Ascending aorta (tissue), 2 donors: ENCODE measurements at regions not wholly inside any gene's neighbourhood (a gene's known extent, or its start where the extent isn't known, plus 50 kb on each side); places are given as distances from the start of the nearest gene placed in this dataset.

Experiments used
- DNase-seq, 2 donors: peaks; one replicate each; pipeline ENCODE4 v3.0.0-alpha.2; 2019; ENCODE audit warnings: low spot score in 2 of 2
- H3K27ac ChIP-seq, 2 donors: fragments of 200-600 bp; sonication (generic); one replicate each; pipeline ENCODE4 v1.5.1; 2016 to 2017; ENCODE audit warnings: mild to moderate bottlenecking in 1 of 2
- H3K27me3 ChIP-seq: fragments of 200-600 bp; sonication (generic); one replicate; pipeline ENCODE4 v1.5.1; 2017
- H3K36me3 ChIP-seq, 2 donors: fragments of 200-600 bp; sonication (generic); one replicate each; pipeline ENCODE4 v1.5.1; 2016
- H3K4me1 ChIP-seq, 2 donors: fragments of 200-600 bp; sonication (generic); one replicate each; pipeline ENCODE4 v1.5.1; 2016 to 2017; ENCODE audit warnings: mild to moderate bottlenecking in 1 of 2
- H3K4me3 ChIP-seq, 2 donors: fragments of 200-600 bp; sonication (generic); one replicate each; pipeline ENCODE4 v1.5.1; 2016 to 2017; ENCODE audit warnings: mild to moderate bottlenecking in 1 of 2
- H3K9me3 ChIP-seq, 2 donors: fragments of 200-600 bp; sonication (generic); one replicate each; pipeline ENCODE4 v1.5.1; 2016
- CTCF ChIP-seq, 3 experiments: fragments of 200-600 bp in 2 of 3; fragments of 450-650 bp in 1 of 3; sonication (generic) in 2 of 3; IDR thresholded peaks; one replicate each; pipeline ENCODE4 v1.5.1; 2016 to 2019; ENCODE audit warnings: antibody characterized with exemption in 3 of 3, mild to moderate bottlenecking in 1 of 3, moderate library complexity in 1 of 3
- intact Hi-C: fragments of 100-400 bp; cut with DNase I; formaldehyde crosslinking; loops from one replicate; pipeline ENCODE4 v1.15.1; 2023

DNA sequence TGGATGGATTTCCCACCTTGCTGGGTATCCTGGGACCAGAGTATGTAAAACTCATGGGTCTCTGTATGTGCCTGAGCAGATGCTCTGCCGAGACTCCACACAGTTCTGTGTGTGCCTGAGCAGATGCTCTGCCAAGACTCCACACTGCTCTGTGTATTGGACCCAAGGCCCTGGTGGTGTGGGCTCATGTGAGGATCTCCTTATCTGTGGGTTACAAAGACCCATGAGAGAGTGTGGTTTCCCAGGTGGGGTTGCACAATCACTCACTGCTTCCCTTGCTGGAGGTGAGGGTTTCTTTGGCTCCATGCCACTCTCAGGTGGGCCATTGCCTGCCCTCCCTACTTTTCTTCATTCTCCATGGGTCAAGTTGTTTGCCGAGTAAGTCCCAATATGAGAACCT lies 141.5 kb downstream of the TBC1D30 start:
- H3K9me3 ChIP-seq, result no peaks in the 10 kb centered on the region
- no peak overlapping the region for H3K4me3 ChIP-seq
- no peak overlapping the region for H3K27ac ChIP-seq
- no peaks in the 10 kb centered on the region for H3K27me3 ChIP-seq
- no peak for TF ChIP-seq CTCF (IDR thresholded peaks at IDR 0.05)
- no peaks in the 10 kb centered on the region for H3K36me3 ChIP-seq
- DNase-seq, result no peak
- intact Hi-C loops, result no loop called here
- no peaks in the 10 kb centered on the region for H3K4me1 ChIP-seq

GRCh38 chr12:64968989-64969819 lies 144.8 kb downstream of the TBC1D30 start:
- H3K36me3 ChIP-seq, result no peaks in the 10 kb centered on the region
- H3K9me3 ChIP-seq, result no peaks in the 10 kb centered on the region
- DNase-seq, result no peak
- no peak overlapping the region for H3K27ac ChIP-seq
- intact Hi-C loops, result no loop called here
- no peak for TF ChIP-seq CTCF (IDR thresholded peaks at IDR 0.05)
- no peak overlapping the region for H3K4me3 ChIP-seq
- H3K27me3 ChIP-seq, result no peaks in the 10 kb centered on the region
- H3K4me1 ChIP-seq, result no peaks in the 10 kb centered on the region

- DNase-seq, result no peak
- Histone ChIP-seq H3K36me3 (no peaks in the 10 kb centered on the region), H3K4me3 (no peak overlapping the region), H3K9me3 (no peaks in the 10 kb centered on the region), H3K27me3 (no peaks in the 10 kb centered on the region), H3K27ac (no peak overlapping the region), H3K4me1 (no peaks in the 10 kb centered on the region)
- intact Hi-C loops, result no loop called here
- TF ChIP-seq CTCF (IDR thresholded peaks at IDR 0.05), result no peak
Observed at GRCh38 chr12:64976131-64976530, 145.0 kb downstream of the WIF1 start.

DNA sequence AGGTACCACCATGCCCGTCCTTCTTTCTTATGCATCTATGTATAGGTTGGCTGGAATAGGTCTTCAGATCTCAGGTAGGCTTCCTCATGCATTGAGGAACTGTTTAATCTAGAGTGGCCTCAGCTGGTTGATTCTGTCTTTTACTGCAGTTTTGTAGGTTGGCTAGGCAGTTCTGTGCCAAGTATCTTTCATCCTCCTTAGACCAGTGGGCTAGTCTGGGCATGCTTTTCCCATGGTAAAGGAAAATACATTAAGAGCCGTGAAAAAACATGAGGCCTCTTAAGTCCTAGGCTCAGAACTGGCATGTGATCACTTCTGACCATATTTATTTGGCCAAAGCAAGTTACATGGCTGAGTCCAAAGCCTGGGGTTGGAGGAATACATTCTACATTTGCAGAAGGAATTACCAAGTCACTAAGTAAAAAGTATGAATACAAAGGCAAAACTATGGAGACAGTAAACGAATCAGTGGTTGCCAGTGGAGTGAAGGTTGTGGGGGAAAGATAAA lies 137.3 kb downstream of the WIF1 start:
- no peaks in the 10 kb centered on the region for H3K9me3 ChIP-seq
- intact Hi-C loops, result no loop called here
- TF ChIP-seq CTCF (IDR thresholded peaks at IDR 0.05), result no peak
- DNase-seq, result no peak
- no peak overlapping the region for H3K4me3 ChIP-seq
- no peaks in the 10 kb centered on the region for H3K36me3 ChIP-seq
- no peaks in the 10 kb centered on the region for H3K27me3 ChIP-seq
- no peak overlapping the region for H3K27ac ChIP-seq
- no peaks in the 10 kb centered on the region for H3K4me1 ChIP-seq

DNA sequence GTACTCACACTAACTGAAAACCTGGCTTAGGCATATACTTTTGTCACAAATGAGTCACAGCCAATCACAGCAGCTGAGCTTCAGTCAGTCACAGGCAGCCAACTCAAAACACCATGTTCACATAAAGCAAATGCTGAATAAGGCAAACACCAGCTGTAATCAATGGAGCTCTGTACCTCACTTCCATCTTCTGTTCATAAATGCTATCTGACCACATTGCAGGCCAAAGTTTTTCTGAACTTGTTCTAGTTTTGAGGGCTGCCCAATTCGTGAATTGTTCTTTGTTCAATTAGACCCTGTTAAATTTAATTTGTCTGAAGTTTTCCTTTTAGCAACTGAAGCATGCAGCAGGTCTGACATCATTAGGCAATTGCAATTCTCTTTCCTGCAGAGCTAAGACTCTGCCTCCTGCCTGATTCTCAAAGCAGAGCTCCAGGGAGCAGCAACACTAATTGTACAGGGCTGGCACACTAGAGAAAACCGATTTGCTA lies 129.9 kb downstream of the WIF1 start:
- intact Hi-C loops, result no loop called here
- Histone ChIP-seq H3K27me3 (no peaks in the 10 kb centered on the region), H3K9me3 (no peaks in the 10 kb centered on the region), H3K27ac (no peak overlapping the region), H3K4me1 (no peaks in the 10 kb centered on the region), H3K4me3 (no peak overlapping the region), H3K36me3 (no peaks in the 10 kb centered on the region)
- no peak for TF ChIP-seq CTCF (IDR thresholded peaks at IDR 0.05)
- no peak for DNase-seq
